ENCODE measurements at regions not wholly inside any gene's neighbourhood (a gene's known extent, or its start where the extent isn't known, plus 50 kb on each side); places are given as distances from the start of the nearest gene placed in this dataset.
"Not testable (repeated sequence)": the region's sequence is repeated elsewhere in the genome, so short reads cannot be mapped to it uniquely, and the experiment has no call there.

- Histone ChIP-seq H3K27me3 (replicated peaks) (no peaks in the 10 kb centered on the region), H3K9me3 (replicated peaks) (no peaks in the 10 kb centered on the region), H3K4me1 (replicated peaks) (no peaks in the 10 kb centered on the region), H3K27ac (no peak overlapping the region), H3K4me3 (no peak overlapping the region), H3K36me3 (no peaks in the 10 kb centered on the region)
- DNase-seq (ENCODE audit: low read depth in 1 of 2, low spot score in 2 of 2): no peak
These were observed 632.9 kb downstream of the CCDC85A start for GRCh38 chr2:56816666-56817065.

GRCh38 chr2:56831780-56832179 is 648.0 kb downstream of the CCDC85A start:
- Histone ChIP-seq H3K9me3 (replicated peaks) (no peaks in the 10 kb centered on the region), H3K27me3 (replicated peaks) (no peaks in the 10 kb centered on the region), H3K36me3 (no peaks in the 10 kb centered on the region), H3K4me3 (no peak overlapping the region), H3K4me1 (replicated peaks) (no peaks in the 10 kb centered on the region), H3K27ac (no peak overlapping the region)
- no peak for DNase-seq (ENCODE audit: low read depth in 1 of 2, low spot score in 2 of 2)

- no peak for DNase-seq (ENCODE audit: low read depth in 1 of 2, low spot score in 2 of 2)
- H3K27ac ChIP-seq: no peak overlapping the region
- no peak overlapping the region for H3K4me3 ChIP-seq
- no peaks in the 10 kb centered on the region for H3K27me3 ChIP-seq (replicated peaks)
- H3K36me3 ChIP-seq: no peaks in the 10 kb centered on the region
- no peaks in the 10 kb centered on the region for H3K4me1 ChIP-seq (replicated peaks)
- no peaks in the 10 kb centered on the region for H3K9me3 ChIP-seq (replicated peaks)
These were observed 650.9 kb downstream of the CCDC85A start for GRCh38 chr2:56834686-56835085.

- H3K27ac ChIP-seq; H3K27me3 ChIP-seq (replicated peaks); H3K9me3 ChIP-seq (replicated peaks); H3K4me1 ChIP-seq (replicated peaks); DNase-seq (ENCODE audit: low read depth in 1 of 2, low spot score in 2 of 2); H3K36me3 ChIP-seq; H3K4me3 ChIP-seq: not testable (repeated sequence)
These were observed 656.2 kb downstream of the CCDC85A start for GRCh38 chr2:56840009-56840408.

- H3K27me3 ChIP-seq (replicated peaks): no peaks in the 10 kb centered on the region
- no peaks in the 10 kb centered on the region for H3K36me3 ChIP-seq
- no peaks in the 10 kb centered on the region for H3K4me1 ChIP-seq (replicated peaks)
- no peak overlapping the region for H3K27ac ChIP-seq
- no peak for DNase-seq (ENCODE audit: low read depth in 1 of 2, low spot score in 2 of 2)
- no peak overlapping the region for H3K4me3 ChIP-seq
- H3K9me3 ChIP-seq (replicated peaks): no peaks in the 10 kb centered on the region
These were observed 677.2 kb downstream of the CCDC85A start for GRCh38 chr2:56860991-56861390.

- no peak for DNase-seq (ENCODE audit: low read depth in 1 of 2, low spot score in 2 of 2)
- Histone ChIP-seq H3K27ac (no peak overlapping the region), H3K4me1 (replicated peaks) (no peaks in the 10 kb centered on the region), H3K4me3 (no peak overlapping the region), H3K36me3 (no peaks in the 10 kb centered on the region), H3K27me3 (replicated peaks) (no peaks in the 10 kb centered on the region), H3K9me3 (replicated peaks) (no peaks in the 10 kb centered on the region)
These were observed 687.9 kb downstream of the CCDC85A start for GRCh38 chr2:56871644-56872043.

GRCh38 chr2:56874717-56875116 is 690.9 kb downstream of the CCDC85A start:
- Histone ChIP-seq H3K4me1 (replicated peaks) (no peaks in the 10 kb centered on the region), H3K27ac (no peak overlapping the region), H3K36me3 (no peaks in the 10 kb centered on the region), H3K9me3 (replicated peaks) (no peaks in the 10 kb centered on the region), H3K4me3 (no peak overlapping the region), H3K27me3 (replicated peaks) (no peaks in the 10 kb centered on the region; the same call in 1 of the 2 replicates)
- DNase-seq (ENCODE audit: low read depth in 1 of 2, low spot score in 2 of 2): no peak

- H3K36me3 ChIP-seq: no peaks in the 10 kb centered on the region
- H3K9me3 ChIP-seq (replicated peaks): no peaks in the 10 kb centered on the region
- no peaks in the 10 kb centered on the region for H3K4me1 ChIP-seq (replicated peaks)
- H3K4me3 ChIP-seq: no peak overlapping the region
- no peaks in the 10 kb centered on the region for H3K27me3 ChIP-seq (replicated peaks)
- no peak overlapping the region for H3K27ac ChIP-seq
- DNase-seq (ENCODE audit: low read depth in 1 of 2, low spot score in 2 of 2): no peak
These were observed 705.9 kb downstream of the CCDC85A start for GRCh38 chr2:56889738-56890137.

GRCh38 chr2:56892382-56892781 is 708.6 kb downstream of the CCDC85A start:
- no peak overlapping the region for H3K4me3 ChIP-seq
- no peak for DNase-seq (ENCODE audit: low read depth in 1 of 2, low spot score in 2 of 2)

GRCh38 chr2:56898986-56899385 is 715.2 kb downstream of the CCDC85A start:
- Histone ChIP-seq H3K9me3 (replicated peaks) (no peaks in the 10 kb centered on the region), H3K27ac (no peak overlapping the region), H3K27me3 (replicated peaks) (no peaks in the 10 kb centered on the region), H3K4me3 (no peak overlapping the region), H3K36me3 (no peaks in the 10 kb centered on the region), H3K4me1 (replicated peaks) (no peaks in the 10 kb centered on the region)
- no peak for DNase-seq (ENCODE audit: low read depth in 1 of 2, low spot score in 2 of 2)

More at GRCh38 chr2:56892382-56892781, 708.6 kb downstream of the CCDC85A start:
- H3K27me3 ChIP-seq (replicated peaks): no peaks in the 10 kb centered on the region
- H3K9me3 ChIP-seq (replicated peaks): no peaks in the 10 kb centered on the region
- H3K27ac ChIP-seq: no peak overlapping the region
- no peaks in the 10 kb centered on the region for H3K36me3 ChIP-seq
- no peaks in the 10 kb centered on the region for H3K4me1 ChIP-seq (replicated peaks)

GRCh38 chr2:56912490-56912889 is 728.7 kb downstream of the CCDC85A start:
- Histone ChIP-seq H3K36me3 (no peaks in the 10 kb centered on the region), H3K27me3 (replicated peaks) (no peaks in the 10 kb centered on the region), H3K4me3 (no peak overlapping the region), H3K9me3 (replicated peaks) (no peaks in the 10 kb centered on the region), H3K27ac (no peak overlapping the region), H3K4me1 (replicated peaks) (no peaks in the 10 kb centered on the region)
- DNase-seq (ENCODE audit: low read depth in 1 of 2, low spot score in 2 of 2): no peak

GRCh38 chr2:56918790-56919189 is 735.0 kb downstream of the CCDC85A start:
- Histone ChIP-seq H3K27me3 (replicated peaks) (no peaks in the 10 kb centered on the region), H3K27ac (no peak overlapping the region), H3K4me1 (replicated peaks) (no peaks in the 10 kb centered on the region), H3K36me3 (no peaks in the 10 kb centered on the region), H3K9me3 (replicated peaks) (no peaks in the 10 kb centered on the region), H3K4me3 (no peak overlapping the region)
- DNase-seq (ENCODE audit: low read depth in 1 of 2, low spot score in 2 of 2): no peak

GRCh38 chr2:56933976-56934375 is 750.2 kb downstream of the CCDC85A start:
- H3K27ac ChIP-seq: no peak overlapping the region
- H3K4me3 ChIP-seq: no peak overlapping the region
- H3K27me3 ChIP-seq (replicated peaks): no peaks in the 10 kb centered on the region
- DNase-seq (ENCODE audit: low read depth in 1 of 2, low spot score in 2 of 2): no peak
- no peaks in the 10 kb centered on the region for H3K4me1 ChIP-seq (replicated peaks)
- H3K36me3 ChIP-seq: no peaks in the 10 kb centered on the region
- no peaks in the 10 kb centered on the region for H3K9me3 ChIP-seq (replicated peaks)

- no peak for DNase-seq (ENCODE audit: low read depth in 1 of 2, low spot score in 2 of 2)
- no peaks in the 10 kb centered on the region for H3K27me3 ChIP-seq (replicated peaks)
- H3K4me1 ChIP-seq (replicated peaks): no peaks in the 10 kb centered on the region
- H3K27ac ChIP-seq: no peak overlapping the region
- H3K36me3 ChIP-seq: no peaks in the 10 kb centered on the region
- H3K9me3 ChIP-seq (replicated peaks): no peaks in the 10 kb centered on the region
- no peak overlapping the region for H3K4me3 ChIP-seq
These were observed 751.1 kb downstream of the CCDC85A start for GRCh38 chr2:56934866-56935265.

- H3K36me3 ChIP-seq: no peaks in the 10 kb centered on the region
- H3K4me1 ChIP-seq (replicated peaks): no peaks in the 10 kb centered on the region
- no peak overlapping the region for H3K4me3 ChIP-seq
- no peak for DNase-seq (ENCODE audit: low read depth in 1 of 2, low spot score in 2 of 2)
- no peaks in the 10 kb centered on the region for H3K27me3 ChIP-seq (replicated peaks)
- no peaks in the 10 kb centered on the region for H3K9me3 ChIP-seq (replicated peaks)
- no peak overlapping the region for H3K27ac ChIP-seq
These were observed 756.3 kb downstream of the CCDC85A start for GRCh38 chr2:56940054-56940453.

All from SJSA1 (cell line).